ENCODE measurements at regions not wholly inside any gene's neighbourhood (a gene's known extent, or its start where the extent isn't known, plus 50 kb on each side); places are given as distances from the start of the nearest gene placed in this dataset.
A peak's percentile ranks its signal among the peaks of the same experiment; 100 is the strongest.

GRCh38 chr2:21912405-21912804 is 788.6 kb downstream of the TDRD15 start:
- H3K36me3 ChIP-seq (replicated peaks; ENCODE audit: control insufficient read depth, insufficient read depth, low read length): no peaks in the 10 kb centered on the region
- no peaks in the 10 kb centered on the region for H3K27me3 ChIP-seq (ENCODE audit: control insufficient read depth, insufficient read depth, low read length)
- no peak overlapping the region for H3K4me3 ChIP-seq (ENCODE audit: insufficient read depth, low read depth, low read length)
- no peak for DNase-seq

DNA sequence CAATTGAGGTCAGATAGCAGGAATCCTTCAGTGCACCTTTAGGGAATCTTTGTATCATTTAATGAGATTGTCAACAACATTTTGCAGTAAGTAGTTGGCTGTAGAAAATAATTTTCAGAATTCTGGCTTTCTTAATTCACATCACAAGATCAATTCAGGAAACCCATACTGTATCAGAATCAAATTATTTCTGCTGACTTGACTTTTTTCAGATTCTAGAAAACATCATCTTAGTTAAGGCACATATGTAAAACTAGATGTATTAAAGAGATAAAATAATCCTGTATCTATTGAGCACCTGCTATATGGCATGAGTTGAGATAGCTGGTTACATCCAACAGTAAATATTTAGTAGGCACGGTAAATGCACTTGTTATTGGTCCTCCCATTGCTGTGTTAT is 791.4 kb downstream of the TDRD15 start:
- DNase-seq: no peak
- H3K4me3 ChIP-seq (ENCODE audit: insufficient read depth, low read depth, low read length): no peak overlapping the region
- no peaks in the 10 kb centered on the region for H3K36me3 ChIP-seq (replicated peaks; ENCODE audit: control insufficient read depth, insufficient read depth, low read length)
- H3K27me3 ChIP-seq (ENCODE audit: control insufficient read depth, insufficient read depth, low read length): no peaks in the 10 kb centered on the region

- no peak overlapping the region for H3K4me3 ChIP-seq (ENCODE audit: insufficient read depth, low read depth, low read length)
- DNase-seq: no peak
Observed at GRCh38 chr2:21916934-21917522, 793.3 kb downstream of the TDRD15 start.

GRCh38 chr2:21920721-21921120 is 797.0 kb downstream of the TDRD15 start:
- Histone ChIP-seq H3K27me3 (ENCODE audit: control insufficient read depth, insufficient read depth, low read length) (no peaks in the 10 kb centered on the region), H3K4me3 (ENCODE audit: insufficient read depth, low read depth, low read length) (no peak overlapping the region), H3K36me3 (replicated peaks; ENCODE audit: control insufficient read depth, insufficient read depth, low read length) (no peaks in the 10 kb centered on the region)
- DNase-seq: no peak

More at GRCh38 chr2:21916934-21917522, 793.3 kb downstream of the TDRD15 start:
- Histone ChIP-seq H3K36me3 (replicated peaks; ENCODE audit: control insufficient read depth, insufficient read depth, low read length) (no peaks in the 10 kb centered on the region), H3K27me3 (ENCODE audit: control insufficient read depth, insufficient read depth, low read length) (no peaks in the 10 kb centered on the region)

GRCh38 chr2:21924640-21925285 is 801.0 kb downstream of the TDRD15 start:
- no peak for DNase-seq
- Histone ChIP-seq H3K27me3 (ENCODE audit: control insufficient read depth, insufficient read depth, low read length) (no peaks in the 10 kb centered on the region), H3K36me3 (replicated peaks; ENCODE audit: control insufficient read depth, insufficient read depth, low read length) (no peaks in the 10 kb centered on the region), H3K4me3 (ENCODE audit: insufficient read depth, low read depth, low read length) (no peak overlapping the region)

GRCh38 chr2:21928292-21928691 is 804.5 kb downstream of the TDRD15 start:
- no peak for DNase-seq
- no peaks in the 10 kb centered on the region for H3K36me3 ChIP-seq (replicated peaks; ENCODE audit: control insufficient read depth, insufficient read depth, low read length)
- H3K4me3 ChIP-seq (ENCODE audit: insufficient read depth, low read depth, low read length): no peak overlapping the region
- H3K27me3 ChIP-seq (ENCODE audit: control insufficient read depth, insufficient read depth, low read length): no peaks in the 10 kb centered on the region

- no peak overlapping the region for H3K4me3 ChIP-seq (ENCODE audit: insufficient read depth, low read depth, low read length)
- no peaks in the 10 kb centered on the region for H3K36me3 ChIP-seq (replicated peaks; ENCODE audit: control insufficient read depth, insufficient read depth, low read length)
- no peaks in the 10 kb centered on the region for H3K27me3 ChIP-seq (ENCODE audit: control insufficient read depth, insufficient read depth, low read length)
- DNase-seq: no peak
Observed at GRCh38 chr2:21930226-21930625, 806.5 kb downstream of the TDRD15 start.

GRCh38 chr2:21939967-21940366 is 816.2 kb downstream of the TDRD15 start:
- no peaks in the 10 kb centered on the region for H3K27me3 ChIP-seq (ENCODE audit: control insufficient read depth, insufficient read depth, low read length)
- H3K36me3 ChIP-seq (replicated peaks; ENCODE audit: control insufficient read depth, insufficient read depth, low read length): no peaks in the 10 kb centered on the region
- DNase-seq: no peak
- no peak overlapping the region for H3K4me3 ChIP-seq (ENCODE audit: insufficient read depth, low read depth, low read length)

- no peak for DNase-seq
- no peaks in the 10 kb centered on the region for H3K27me3 ChIP-seq (ENCODE audit: control insufficient read depth, insufficient read depth, low read length)
- H3K4me3 ChIP-seq (ENCODE audit: insufficient read depth, low read depth, low read length): no peak overlapping the region
Observed at GRCh38 chr2:21944536-21944935, 820.8 kb downstream of the TDRD15 start.

DNA sequence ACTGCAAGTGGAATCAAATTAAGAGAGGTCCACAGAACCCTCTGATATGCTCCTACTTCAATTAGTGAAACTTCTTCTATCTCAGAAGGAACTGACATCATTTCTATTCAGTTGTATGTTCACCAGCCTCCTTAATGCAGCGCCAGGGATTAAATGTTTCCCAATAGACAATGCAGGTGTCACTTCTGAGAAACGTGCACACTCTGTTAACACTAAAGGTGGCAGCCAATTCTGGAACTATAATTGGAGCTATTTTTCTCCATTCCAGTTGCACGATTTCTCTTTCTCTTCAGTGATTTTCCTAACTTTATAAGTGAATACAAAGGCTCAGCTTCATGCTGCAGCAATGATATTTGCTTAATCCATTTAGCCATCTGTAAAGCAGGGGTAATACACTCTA is 821.9 kb downstream of the TDRD15 start:
- DNase-seq: no peak
- Histone ChIP-seq H3K27me3 (ENCODE audit: control insufficient read depth, insufficient read depth, low read length) (no peaks in the 10 kb centered on the region), H3K4me3 (ENCODE audit: insufficient read depth, low read depth, low read length) (no peak overlapping the region), H3K36me3 (replicated peaks; ENCODE audit: control insufficient read depth, insufficient read depth, low read length) (no peaks in the 10 kb centered on the region)

More at GRCh38 chr2:21944536-21944935, 820.8 kb downstream of the TDRD15 start:
- no peaks in the 10 kb centered on the region for H3K36me3 ChIP-seq (replicated peaks; ENCODE audit: control insufficient read depth, insufficient read depth, low read length)

GRCh38 chr2:21947046-21947445 is 823.3 kb downstream of the TDRD15 start:
- Histone ChIP-seq H3K36me3 (replicated peaks; ENCODE audit: control insufficient read depth, insufficient read depth, low read length) (no peaks in the 10 kb centered on the region), H3K27me3 (ENCODE audit: control insufficient read depth, insufficient read depth, low read length) (no peaks in the 10 kb centered on the region)

DNA sequence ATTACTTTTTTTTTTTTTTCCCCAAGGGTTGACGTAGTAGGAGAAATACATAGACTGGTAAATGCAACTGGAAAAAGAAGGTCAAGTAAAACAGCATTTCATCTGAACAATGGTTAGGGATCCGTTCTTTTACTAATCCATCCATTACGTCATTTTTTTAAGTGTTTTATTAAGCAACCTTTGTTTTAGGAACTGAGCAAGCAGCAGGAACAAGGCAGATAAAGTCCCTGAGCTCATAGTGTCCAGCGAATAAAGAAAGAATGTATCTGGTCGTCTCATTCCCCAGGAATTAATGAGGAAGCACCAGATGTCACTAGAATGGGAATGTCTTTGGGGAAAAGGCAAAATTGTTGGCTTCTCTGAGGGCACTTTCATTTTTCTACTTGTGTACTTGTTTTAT is 842.4 kb downstream of the TDRD15 start:
- DNase-seq: no peak
- no peaks in the 10 kb centered on the region for H3K36me3 ChIP-seq (replicated peaks; ENCODE audit: control insufficient read depth, insufficient read depth, low read length)
- no peak overlapping the region for H3K4me3 ChIP-seq (ENCODE audit: insufficient read depth, low read depth, low read length)
- no peaks in the 10 kb centered on the region for H3K27me3 ChIP-seq (ENCODE audit: control insufficient read depth, insufficient read depth, low read length)

More at GRCh38 chr2:21947046-21947445, 823.3 kb downstream of the TDRD15 start:
- H3K4me3 ChIP-seq (ENCODE audit: insufficient read depth, low read depth, low read length): no peak overlapping the region
- DNase-seq: no peak

DNA sequence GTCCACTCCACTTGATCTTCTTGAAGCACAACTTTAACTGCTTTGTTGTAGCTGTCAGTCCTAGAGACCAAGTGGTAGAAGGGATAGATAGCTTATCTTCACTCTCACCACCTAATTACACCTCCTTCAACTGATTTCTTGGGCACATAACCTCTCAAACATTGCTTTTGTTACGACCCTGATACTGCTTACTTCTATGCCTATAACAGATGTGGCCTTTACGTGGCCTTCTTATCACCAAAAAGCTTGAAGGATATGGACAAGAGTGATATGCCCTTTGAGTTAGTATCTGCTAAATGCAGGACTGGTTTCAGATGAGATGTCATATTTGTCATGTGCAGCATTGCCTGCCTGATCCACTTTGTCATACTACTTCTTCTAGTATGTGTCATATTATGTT is 847.2 kb downstream of the TDRD15 start:
- Histone ChIP-seq H3K4me3 (ENCODE audit: insufficient read depth, low read depth, low read length) (no peak overlapping the region), H3K36me3 (replicated peaks; ENCODE audit: control insufficient read depth, insufficient read depth, low read length) (no peaks in the 10 kb centered on the region), H3K27me3 (ENCODE audit: control insufficient read depth, insufficient read depth, low read length) (no peaks in the 10 kb centered on the region)
- DNase-seq: no peak

DNA sequence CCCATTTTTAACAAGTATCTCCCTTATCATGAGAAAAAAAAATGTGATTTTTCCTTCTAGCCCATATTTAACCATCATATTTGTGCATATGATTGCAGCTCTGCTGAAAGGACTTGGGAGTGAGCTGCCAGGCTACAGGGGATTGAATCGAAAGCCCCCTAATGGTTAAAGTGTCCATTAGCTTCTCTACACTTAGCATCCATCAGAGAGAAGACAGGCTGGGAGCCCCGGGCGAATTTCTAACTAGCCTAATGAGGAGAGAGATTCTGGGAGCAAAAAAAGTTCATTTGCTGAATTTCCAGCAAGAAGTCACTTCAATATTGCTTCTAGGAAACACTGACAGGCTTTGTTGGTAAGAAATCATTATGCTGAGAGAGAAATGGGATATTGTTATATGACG is 848.8 kb downstream of the TDRD15 start:
- Histone ChIP-seq H3K36me3 (replicated peaks; ENCODE audit: control insufficient read depth, insufficient read depth, low read length) (no peaks in the 10 kb centered on the region), H3K27me3 (ENCODE audit: control insufficient read depth, insufficient read depth, low read length) (no peaks in the 10 kb centered on the region), H3K4me3 (ENCODE audit: insufficient read depth, low read depth, low read length) (no peak overlapping the region)
- DNase-seq: peak; percentile 6

DNA sequence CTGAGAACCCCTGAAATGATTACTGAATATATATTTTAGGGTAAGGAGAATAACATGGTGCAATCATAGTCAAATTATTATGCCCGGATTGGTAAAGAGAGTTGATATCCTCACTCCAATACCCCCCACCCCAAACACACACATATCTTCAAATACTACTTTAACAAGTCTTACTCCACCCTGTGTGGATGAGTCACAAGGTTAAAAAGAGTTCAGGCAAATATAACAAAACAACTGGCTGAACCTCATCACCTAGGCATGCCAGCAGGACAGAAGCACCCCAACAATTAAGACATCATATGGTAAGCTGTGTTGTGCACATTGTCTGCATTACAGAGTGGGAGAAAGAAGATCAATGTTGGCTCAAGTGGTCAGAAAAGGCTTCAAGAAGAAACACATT is 857.4 kb downstream of the TDRD15 start:
- Histone ChIP-seq H3K4me3 (ENCODE audit: insufficient read depth, low read depth, low read length) (no peak overlapping the region), H3K27me3 (ENCODE audit: control insufficient read depth, insufficient read depth, low read length) (no peaks in the 10 kb centered on the region), H3K36me3 (replicated peaks; ENCODE audit: control insufficient read depth, insufficient read depth, low read length) (no peaks in the 10 kb centered on the region)
- DNase-seq: no peak

All from H7 (cell line).